DND-41 (cell line): ENCODE measurements at regions not wholly inside any gene's neighbourhood (a gene's known extent, or its start where the extent isn't known, plus 50 kb on each side); places are given as distances from the start of the nearest gene placed in this dataset.

ENCODE experiments used
- EZH2 ChIP-seq: IDR thresholded peaks from 3 replicates; pipeline ENCODE4 v1.6.1; 2012; ENCODE audit warnings: borderline replicate concordance, low read depth, mild to moderate bottlenecking, moderate library complexity, low read length, inconsistent platforms; ENCODE audit not compliant: severe bottlenecking
- TF ChIP-seq, protein P1 (sequence below): IDR thresholded peaks from 2 replicates; pipeline ENCODE4 v1.5.1; 2012; ENCODE audit warnings: borderline replicate concordance, low read length, moderate library complexity, mild to moderate bottlenecking; ENCODE audit not compliant: poor library complexity, severe bottlenecking; ENCODE audit errors: extremely low read depth

GRCh38 chr20:11375335-11375734 lies 542.4 kb upstream of the BTBD3 start:
- TF ChIP-seq, protein P1, sequence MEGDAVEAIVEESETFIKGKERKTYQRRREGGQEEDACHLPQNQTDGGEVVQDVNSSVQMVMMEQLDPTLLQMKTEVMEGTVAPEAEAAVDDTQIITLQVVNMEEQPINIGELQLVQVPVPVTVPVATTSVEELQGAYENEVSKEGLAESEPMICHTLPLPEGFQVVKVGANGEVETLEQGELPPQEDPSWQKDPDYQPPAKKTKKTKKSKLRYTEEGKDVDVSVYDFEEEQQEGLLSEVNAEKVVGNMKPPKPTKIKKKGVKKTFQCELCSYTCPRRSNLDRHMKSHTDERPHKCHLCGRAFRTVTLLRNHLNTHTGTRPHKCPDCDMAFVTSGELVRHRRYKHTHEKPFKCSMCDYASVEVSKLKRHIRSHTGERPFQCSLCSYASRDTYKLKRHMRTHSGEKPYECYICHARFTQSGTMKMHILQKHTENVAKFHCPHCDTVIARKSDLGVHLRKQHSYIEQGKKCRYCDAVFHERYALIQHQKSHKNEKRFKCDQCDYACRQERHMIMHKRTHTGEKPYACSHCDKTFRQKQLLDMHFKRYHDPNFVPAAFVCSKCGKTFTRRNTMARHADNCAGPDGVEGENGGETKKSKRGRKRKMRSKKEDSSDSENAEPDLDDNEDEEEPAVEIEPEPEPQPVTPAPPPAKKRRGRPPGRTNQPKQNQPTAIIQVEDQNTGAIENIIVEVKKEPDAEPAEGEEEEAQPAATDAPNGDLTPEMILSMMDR = no peak
- no peak for TF ChIP-seq EZH2
